ENCODE measurements at regions not wholly inside any gene's neighbourhood (a gene's known extent, or its start where the extent isn't known, plus 50 kb on each side); places are given as distances from the start of the nearest gene placed in this dataset.
A peak's percentile ranks its signal among the peaks of the same experiment; 100 is the strongest.
"Not testable (repeated sequence)": the region's sequence is repeated elsewhere in the genome, so short reads cannot be mapped to it uniquely, and the experiment has no call there.

- not testable (repeated sequence) for DNase-seq
Observed at GRCh38 chr1:273772-274171, 177.7 kb downstream of the OR4F29 start.

GRCh38 chr1:267815-268214, 183.7 kb downstream of the OR4F29 start:
- DNase-seq, result peak; percentile 72 to 82

All from stimulated activated CD4-positive, alpha-beta T cell treated with anti-CD3 and anti-CD28 coated beads, Interleukin-2, amount 100 ng/mL, for 24 hours (primary cell).